Left cardiac atrium (tissue), 4 donors: ENCODE measurements at regions not wholly inside any gene's neighbourhood (a gene's known extent, or its start where the extent isn't known, plus 50 kb on each side); places are given as distances from the start of the nearest gene placed in this dataset.

Experiments used
- ATAC-seq, 2 donors: fragments of 200-7000 bp; cut with Tn5 transposase; one replicate each; pipeline ENCODE4 v1.9.1; 2020; ENCODE audit warnings: mild to moderate bottlenecking in 2 of 2, moderate library complexity in 2 of 2
- DNase-seq: peaks from one replicate; pipeline ENCODE4 v3.0.0-alpha.2; 2020
- intact Hi-C, 2 donors: fragments of 100-400 bp; cut with DNase I; formaldehyde crosslinking; loops; one replicate each; pipeline versions ENCODE4 v1.14.1 to v1.15.1; 2022 to 2023
- donor health status: DM: no; HTN: yes; CAD: no.
- donor health status: DM: no; HTN: yes; CAD: no; lungs with severe emphysema.
- donor health status: DM: yes; HTN: yes; CAD: no.
- donor health status: Dilated cardiomyopathy.

GRCh38 chr16:79500866-79501265, 99.7 kb downstream of the MAF start:
- no peak for ATAC-seq
- no peak for DNase-seq
- intact Hi-C loops, result no loop called here

GRCh38 chr16:79500286-79500685, 100.3 kb downstream of the MAF start:
- ATAC-seq, result no peak
- intact Hi-C loops, result no loop called here

GRCh38 chr16:79498928-79499327, 101.6 kb downstream of the MAF start:
- intact Hi-C loops, result no loop called here
- ATAC-seq, result no peak

More at GRCh38 chr16:79500286-79500685, 100.3 kb downstream of the MAF start:
- DNase-seq, result no peak

GRCh38 chr16:79497606-79498350, 102.8 kb downstream of the MAF start:
- ATAC-seq, result no peak
- no peak for DNase-seq
- intact Hi-C loops, result no loop called here

More at GRCh38 chr16:79498928-79499327, 101.6 kb downstream of the MAF start:
- no peak for DNase-seq

GRCh38 chr16:79493911-79494310, 106.6 kb downstream of the MAF start:
- ATAC-seq, result no peak

GRCh38 chr16:79492036-79492435, 108.5 kb downstream of the MAF start:
- DNase-seq (no peak), ATAC-seq (no peak)
- intact Hi-C loops, result no loop called here

More at GRCh38 chr16:79493911-79494310, 106.6 kb downstream of the MAF start:
- DNase-seq, result no peak
- intact Hi-C loops, result no loop called here

- intact Hi-C loops, result no loop called here
- DNase-seq (no peak), ATAC-seq (no peak)
These were observed 115.5 kb downstream of the MAF start for GRCh38 chr16:79485020-79485419.

- intact Hi-C loops, result no loop called here
- DNase-seq (no peak), ATAC-seq (no peak)
These were observed 116.3 kb downstream of the MAF start for GRCh38 chr16:79484237-79484636.

- ATAC-seq (no peak), DNase-seq (no peak)
- intact Hi-C loops, result no loop called here
These were observed 117.2 kb downstream of the MAF start for GRCh38 chr16:79483336-79483735.

GRCh38 chr16:79482011-79482410, 118.5 kb downstream of the MAF start:
- intact Hi-C loops, result no loop called here
- peak in 1 of 2 donors; percentile 55 for ATAC-seq
- DNase-seq, result no peak

GRCh38 chr16:79480929-79481328, 119.6 kb downstream of the MAF start:
- intact Hi-C loops, result no loop called here
- ATAC-seq (no peak), DNase-seq (no peak)

- intact Hi-C loops, result no loop called here
- ATAC-seq (no peak), DNase-seq (no peak)
These were observed 120.5 kb downstream of the MAF start for GRCh38 chr16:79480056-79480455.

- ATAC-seq, result no peak
- intact Hi-C loops, result no loop called here
- DNase-seq, result no peak
These were observed 124.0 kb downstream of the MAF start for GRCh38 chr16:79476580-79476979.

GRCh38 chr16:79475841-79476240, 124.7 kb downstream of the MAF start:
- intact Hi-C loops, result no loop called here
- no peak for DNase-seq
- no peak for ATAC-seq

GRCh38 chr16:79473456-79473855, 127.1 kb downstream of the MAF start:
- no peak for DNase-seq
- no peak for ATAC-seq
- intact Hi-C loops, result no loop called here

- intact Hi-C loops, result no loop called here
- no peak for DNase-seq
- ATAC-seq, result no peak
These were observed 128.1 kb downstream of the MAF start for GRCh38 chr16:79472426-79472825.

GRCh38 chr16:79469999-79470398, 130.5 kb downstream of the MAF start:
- DNase-seq, result peak; percentile 31
- peak in 1 of 2 donors; percentile 37 for ATAC-seq
- intact Hi-C loops, result no loop called here

- ATAC-seq, result no peak
- intact Hi-C loops, result no loop called here
These were observed 131.9 kb downstream of the MAF start for GRCh38 chr16:79468631-79469030.

GRCh38 chr16:79468121-79468552, 132.4 kb downstream of the MAF start:
- no peak for DNase-seq
- ATAC-seq, result no peak
- intact Hi-C loops, result no loop called here

More at GRCh38 chr16:79468631-79469030, 131.9 kb downstream of the MAF start:
- DNase-seq, result no peak

- intact Hi-C loops, result no loop called here
- no peak for DNase-seq
- no peak for ATAC-seq
These were observed 134.4 kb downstream of the MAF start for GRCh38 chr16:79466111-79466510.

GRCh38 chr16:79463841-79464240, 136.7 kb downstream of the MAF start:
- ATAC-seq (peak in 1 of 2 donors; percentile 17), DNase-seq (no peak)
- intact Hi-C loops, result no loop called here
